Ovary (tissue), 7 donors: ENCODE measurements at regions not wholly inside any gene's neighbourhood (a gene's known extent, or its start where the extent isn't known, plus 50 kb on each side); places are given as distances from the start of the nearest gene placed in this dataset.

Experiments
- DNase-seq, 5 donors: peaks; one replicate each; pipeline ENCODE4 v3.0.0-alpha.2; 2019 to 2020
- H3K27ac ChIP-seq, 2 donors: fragments of 200-600 bp; one replicate each; pipeline versions ENCODE4 v1.5.1 to v1.8.0; 2019 to 2022
- H3K27me3 ChIP-seq: fragments of 200-600 bp; one replicate; pipeline ENCODE4 v1.8.0; 2022
- H3K36me3 ChIP-seq: fragments of 200-600 bp; sonication (generic); one replicate; pipeline ENCODE4 v1.5.1; 2019
- H3K4me1 ChIP-seq: one replicate; pipeline ENCODE4 v1.8.1; 2013; ENCODE audit warnings: mild to moderate bottlenecking, moderate library complexity; ENCODE audit not compliant: insufficient read depth
- H3K4me3 ChIP-seq: fragments of 200-600 bp; sonication (generic); one replicate; pipeline ENCODE4 v1.5.1; 2017
- H3K9me3 ChIP-seq, 2 donors: fragments of 200-600 bp in 1 of 2; sonication (generic) in 1 of 2; one replicate each; pipeline versions ENCODE4 v1.5.1 to v1.8.1; 2013 to 2019; ENCODE audit warnings: mild to moderate bottlenecking in 1 of 2, moderate library complexity in 1 of 2
- CTCF ChIP-seq, 3 donors: fragments of 450-650 bp in 2 of 3; fragments of 200-600 bp in 1 of 3; IDR thresholded peaks; one replicate each; pipeline versions ENCODE4 v1.5.1 to v1.8.0; 2016 to 2022; ENCODE audit warnings: antibody characterized with exemption in 3 of 3, mild to moderate bottlenecking in 1 of 3
- EP300 ChIP-seq: sonication (generic); formaldehyde crosslinking; IDR thresholded peaks from one replicate; pipeline ENCODE4 v1.6.1; 2017; ENCODE audit warnings: antibody characterized with exemption
- POLR2A ChIP-seq: fragments of 450-650 bp; IDR thresholded peaks from one replicate; pipeline ENCODE4 v1.6.1; 2017; ENCODE audit warnings: antibody characterized with exemption, mild to moderate bottlenecking, moderate library complexity
- WGBS, 3 donors: extraction: QIAGEN DNeasy Blood & Tissue Kit in 1 of 3; methylation state at CpG; one replicate each; pipeline versions ENCODE4 v1.1.5 to v1.1.7; 2013 to 2017; 5-methylcytosine and 5-hydroxymethylcytosine counted together
- intact Hi-C, 4 donors: fragments of 100-400 bp; cut with DNase I; formaldehyde crosslinking; loops; one replicate each; pipeline versions ENCODE4 v1.11.0 to v1.15.1; 2022 to 2023
- donor health status: DM: no; HTN: no; CAD: no; lungs with moderate emphysema.
- donor health status: DM: no; HTN: no; CAD: no.
- donor health status: Bipolar disorder and iron deficiency.
- donor health status: DM: no; HTN: no; CAD: no.
- donor health status: DM: yes; HTN: yes; CAD: no.

- Histone ChIP-seq H3K4me3 (no peak overlapping the region), H3K27me3 (no peaks in the 10 kb centered on the region), H3K9me3 (no peaks in the 10 kb centered on the region), H3K36me3 (no peaks in the 10 kb centered on the region), H3K27ac (no peak overlapping the region), H3K4me1 (no peaks in the 10 kb centered on the region)
- WGBS, 3 donors: 76 to 81% (median 80%) methylated on average over 7 of the region's 7 CpGs
- no peak for TF ChIP-seq CTCF (IDR thresholded peaks at IDR 0.05)
- no peak for TF ChIP-seq POLR2A
- TF ChIP-seq EP300: no peak
- DNase-seq: no peak
- intact Hi-C loops: no loop called here
These were observed 357.5 kb downstream of the SH3GL2 start for GRCh38 chr9:17936365-17936764.

- Histone ChIP-seq H3K4me3 (no peak overlapping the region), H3K27me3 (no peaks in the 10 kb centered on the region), H3K36me3 (no peaks in the 10 kb centered on the region), H3K9me3 (no peaks in the 10 kb centered on the region), H3K27ac (no peak overlapping the region), H3K4me1 (no peaks in the 10 kb centered on the region)
- WGBS, 3 donors: 59 to 62% (median 61%) methylated on average over 8 of the region's 8 CpGs
- intact Hi-C loops: no loop called here
- no peak for TF ChIP-seq CTCF (IDR thresholded peaks at IDR 0.05)
- no peak for TF ChIP-seq POLR2A
- no peak for TF ChIP-seq EP300
- DNase-seq: no peak
These were observed 359.3 kb downstream of the SH3GL2 start for GRCh38 chr9:17938035-17938655.

GRCh38 chr9:17942498-17942897 is 363.6 kb downstream of the SH3GL2 start:
- no peaks in the 10 kb centered on the region for H3K4me1 ChIP-seq
- intact Hi-C loops: loop anchor here in 1 of 4 donors (10.0 kb wide), 1 partner anchor 428 kb away; no protein-coding TSS in a partner anchor
- no peak for DNase-seq
- WGBS, 3 donors: 81 to 97% (median 97%) methylated on average over 1 of the region's 1 CpG
- no peak overlapping the region for H3K27ac ChIP-seq
- H3K36me3 ChIP-seq: no peaks in the 10 kb centered on the region
- no peak overlapping the region for H3K4me3 ChIP-seq
- H3K9me3 ChIP-seq: no peaks in the 10 kb centered on the region
- no peaks in the 10 kb centered on the region for H3K27me3 ChIP-seq
- no peak for TF ChIP-seq EP300
- TF ChIP-seq POLR2A: no peak
- no peak for TF ChIP-seq CTCF (IDR thresholded peaks at IDR 0.05)

GRCh38 chr9:17955409-17955808 is 376.5 kb downstream of the SH3GL2 start:
- no peaks in the 10 kb centered on the region for H3K36me3 ChIP-seq
- no peaks in the 10 kb centered on the region for H3K9me3 ChIP-seq
- intact Hi-C loops: no loop called here
- WGBS, 3 donors: 79 to 88% (median 85%) methylated on average over 2 of the region's 2 CpGs
- no peak for DNase-seq
- H3K27me3 ChIP-seq: no peaks in the 10 kb centered on the region
- no peak overlapping the region for H3K27ac ChIP-seq
- H3K4me3 ChIP-seq: no peak overlapping the region
- no peaks in the 10 kb centered on the region for H3K4me1 ChIP-seq
- TF ChIP-seq POLR2A (no peak), EP300 (no peak), CTCF (IDR thresholded peaks at IDR 0.05) (no peak)
